ENCODE measurements at regions not wholly inside any gene's neighbourhood (a gene's known extent, or its start where the extent isn't known, plus 50 kb on each side); places are given as distances from the start of the nearest gene placed in this dataset.

DNA sequence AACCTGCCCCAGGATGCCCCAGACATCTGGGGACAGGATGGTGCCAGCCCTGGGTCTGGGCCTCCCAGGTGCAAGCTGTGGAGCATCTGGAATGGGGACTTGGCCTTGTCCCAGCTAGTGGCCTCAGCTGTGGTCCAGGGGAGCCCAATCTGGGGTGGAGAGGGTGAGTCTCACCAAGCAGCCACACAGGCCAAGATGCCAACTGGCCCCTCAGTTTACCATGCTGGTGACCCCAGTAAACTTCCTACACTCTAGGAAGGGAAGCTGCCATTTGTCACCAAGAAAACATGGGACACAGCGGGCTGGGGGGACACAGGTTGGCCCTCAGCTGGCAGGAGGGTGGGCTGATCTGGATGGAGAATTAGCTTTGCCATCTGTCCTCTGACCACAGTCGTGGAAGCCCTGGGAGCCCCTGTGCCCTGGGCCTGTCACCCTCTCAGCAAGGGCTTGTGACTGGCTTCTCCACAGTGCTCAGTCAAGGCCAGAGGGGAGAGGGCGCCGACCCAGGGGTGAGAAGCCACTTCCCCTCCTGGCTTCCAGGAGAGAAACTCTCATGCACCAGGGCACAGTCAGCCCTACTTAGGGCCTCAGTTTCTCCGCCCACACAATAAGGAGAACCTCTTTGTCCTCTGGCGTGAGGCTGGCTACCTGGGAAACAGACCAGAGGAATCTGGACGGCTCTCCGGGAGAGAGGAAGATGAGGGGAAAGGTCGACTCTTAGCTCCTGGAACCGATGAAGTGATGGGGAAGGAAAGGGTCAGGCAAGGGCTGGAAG lies 126.4 kb upstream of the SMURF2 start:
- TF ChIP-seq, protein P1, sequence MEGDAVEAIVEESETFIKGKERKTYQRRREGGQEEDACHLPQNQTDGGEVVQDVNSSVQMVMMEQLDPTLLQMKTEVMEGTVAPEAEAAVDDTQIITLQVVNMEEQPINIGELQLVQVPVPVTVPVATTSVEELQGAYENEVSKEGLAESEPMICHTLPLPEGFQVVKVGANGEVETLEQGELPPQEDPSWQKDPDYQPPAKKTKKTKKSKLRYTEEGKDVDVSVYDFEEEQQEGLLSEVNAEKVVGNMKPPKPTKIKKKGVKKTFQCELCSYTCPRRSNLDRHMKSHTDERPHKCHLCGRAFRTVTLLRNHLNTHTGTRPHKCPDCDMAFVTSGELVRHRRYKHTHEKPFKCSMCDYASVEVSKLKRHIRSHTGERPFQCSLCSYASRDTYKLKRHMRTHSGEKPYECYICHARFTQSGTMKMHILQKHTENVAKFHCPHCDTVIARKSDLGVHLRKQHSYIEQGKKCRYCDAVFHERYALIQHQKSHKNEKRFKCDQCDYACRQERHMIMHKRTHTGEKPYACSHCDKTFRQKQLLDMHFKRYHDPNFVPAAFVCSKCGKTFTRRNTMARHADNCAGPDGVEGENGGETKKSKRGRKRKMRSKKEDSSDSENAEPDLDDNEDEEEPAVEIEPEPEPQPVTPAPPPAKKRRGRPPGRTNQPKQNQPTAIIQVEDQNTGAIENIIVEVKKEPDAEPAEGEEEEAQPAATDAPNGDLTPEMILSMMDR (conservative IDR thresholded peaks at IDR 0.05; ENCODE audit: low read depth, low read length): no peak
- DNase-seq (ENCODE audit: low read depth): no peak
- H3K4me3 ChIP-seq (ENCODE audit: low read depth, low read length): no peak overlapping the region

DNA sequence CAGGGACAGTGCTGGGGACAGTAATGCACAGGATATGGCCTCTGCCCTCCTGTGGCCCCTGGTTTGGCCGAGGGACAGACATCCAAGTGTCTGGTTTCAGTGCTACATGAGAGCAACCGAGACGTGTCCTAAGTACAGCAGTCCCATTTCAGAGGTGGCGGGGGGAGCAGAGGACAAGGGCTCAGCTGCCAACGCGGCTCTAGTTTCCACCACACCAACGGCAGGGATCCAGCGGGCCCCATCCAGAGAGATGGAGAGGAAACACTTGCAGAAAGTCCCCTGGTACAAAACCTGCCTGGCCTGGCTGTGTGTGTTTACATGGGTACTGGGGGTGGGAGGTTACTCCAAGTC lies 125.8 kb upstream of the SMURF2 start:
- DNase-seq (ENCODE audit: low read depth): no peak
- H3K4me3 ChIP-seq (ENCODE audit: low read depth, low read length): no peak overlapping the region
- TF ChIP-seq, protein P1 (conservative IDR thresholded peaks at IDR 0.05; ENCODE audit: low read depth, low read length): no peak

DNA sequence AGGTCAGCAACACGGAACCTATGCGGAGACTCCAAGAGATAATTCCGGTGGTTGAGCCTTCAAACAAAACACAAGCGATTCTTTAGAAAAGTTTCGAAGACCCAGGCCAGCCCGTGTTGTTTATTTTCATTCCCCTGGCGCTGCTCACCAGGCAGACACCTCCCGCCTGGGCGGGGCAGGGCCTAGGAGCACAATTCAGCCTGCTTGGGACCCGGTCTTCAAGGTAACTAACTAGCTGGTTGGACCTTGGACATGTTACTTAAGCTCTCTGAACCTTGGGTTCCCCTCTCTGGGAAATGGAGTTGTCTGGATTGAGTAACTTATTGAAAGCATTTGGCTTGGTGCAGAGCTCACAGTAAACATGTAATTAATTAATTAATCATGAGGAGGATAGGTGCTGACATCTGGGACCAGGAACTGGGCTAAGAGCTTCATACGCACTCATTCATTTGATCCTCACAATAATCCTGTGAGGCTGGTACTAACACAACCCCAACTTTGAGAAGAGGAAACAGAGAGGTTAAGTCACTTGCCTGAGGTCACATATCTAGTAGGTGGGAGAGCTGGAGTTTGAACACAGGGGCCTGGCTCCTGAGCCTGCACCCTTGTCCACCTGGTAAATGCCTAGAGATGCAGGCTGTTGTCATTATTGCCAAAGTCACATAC lies 125.3 kb upstream of the SMURF2 start:
- H3K4me3 ChIP-seq (ENCODE audit: low read depth, low read length): no peak overlapping the region
- TF ChIP-seq, protein P1 (conservative IDR thresholded peaks at IDR 0.05; ENCODE audit: low read depth, low read length): no peak
- DNase-seq (ENCODE audit: low read depth): no peak

DNA sequence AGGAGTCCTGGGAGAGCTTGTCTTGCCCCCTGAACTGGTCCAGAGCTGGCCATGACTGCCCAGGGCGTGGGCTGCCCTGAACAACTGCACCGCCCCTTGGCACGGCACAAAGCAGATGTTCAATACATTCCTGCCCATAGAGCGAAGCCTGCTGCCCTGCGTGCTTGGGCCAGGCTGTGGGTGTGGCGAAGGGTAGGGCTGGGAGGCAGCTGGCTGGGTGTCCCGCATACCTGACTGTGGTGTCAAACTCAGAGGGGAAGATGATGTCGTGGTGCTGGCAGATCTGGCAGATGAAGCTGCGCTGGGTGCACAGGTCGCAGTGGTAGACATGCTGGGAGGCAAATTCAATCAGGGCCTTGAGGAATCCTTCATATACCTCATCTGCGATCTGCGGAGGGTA lies 124.2 kb upstream of the SMURF2 start:
- TF ChIP-seq, protein P1 (conservative IDR thresholded peaks at IDR 0.05; ENCODE audit: low read depth, low read length): no peak
- no peak overlapping the region for H3K4me3 ChIP-seq (ENCODE audit: low read depth, low read length)
- DNase-seq (ENCODE audit: low read depth): no peak

DNA sequence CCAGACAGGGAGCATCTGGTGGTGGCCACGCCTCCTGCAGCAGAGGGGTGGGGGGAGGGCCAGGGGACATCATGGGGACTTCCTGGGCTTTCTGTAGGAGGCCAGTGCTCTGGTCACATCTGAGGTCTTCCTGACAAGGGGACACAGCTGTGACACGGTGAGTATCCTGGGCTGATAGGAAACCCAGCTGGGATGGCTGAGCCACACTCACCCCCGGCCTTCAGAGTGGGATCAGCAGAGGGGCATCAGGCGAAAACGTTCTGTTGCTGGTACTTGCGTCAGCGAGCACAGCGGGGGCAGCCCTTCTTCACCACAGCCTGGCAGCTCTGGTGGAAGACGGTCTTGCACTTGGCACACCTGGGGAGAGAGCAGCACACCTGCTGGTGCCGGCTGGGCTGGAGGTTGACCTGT lies 122.9 kb upstream of the SMURF2 start:
- TF ChIP-seq, protein P1 (conservative IDR thresholded peaks at IDR 0.05; ENCODE audit: low read depth, low read length): no peak
- no peak overlapping the region for H3K4me3 ChIP-seq (ENCODE audit: low read depth, low read length)
- DNase-seq (ENCODE audit: low read depth): no peak

DNA sequence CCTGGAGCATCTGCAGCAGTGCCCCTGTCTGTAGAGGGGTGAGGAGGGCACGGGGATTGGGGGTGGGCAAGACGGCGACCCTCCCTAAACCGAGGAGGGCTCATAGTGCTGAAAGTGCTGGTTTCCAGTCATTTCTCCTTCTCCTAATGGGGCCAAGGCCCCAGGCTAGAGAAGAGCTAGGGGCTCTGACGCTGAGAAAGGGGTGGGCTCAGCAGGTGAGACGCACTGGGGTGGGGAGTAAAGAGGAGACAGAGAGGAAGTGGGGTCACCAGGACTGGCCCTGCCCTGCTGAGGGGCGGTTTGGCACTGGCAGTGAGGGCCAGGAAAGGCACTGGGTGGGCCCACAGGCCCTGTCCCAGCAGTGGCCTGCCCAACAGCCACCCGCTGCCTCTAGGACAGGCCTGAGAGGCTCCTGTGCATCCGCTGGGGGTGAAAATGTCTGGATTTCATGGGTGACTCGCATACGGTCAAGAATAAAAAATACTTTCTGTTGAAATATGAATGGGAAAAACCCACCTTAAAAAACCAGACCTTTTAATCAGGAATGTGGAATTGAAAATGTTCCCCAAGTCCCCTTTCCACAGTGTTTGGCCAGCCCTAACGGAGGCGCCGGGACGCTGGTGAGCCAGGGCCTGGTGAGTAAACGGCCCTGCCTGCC lies 122.4 kb upstream of the SMURF2 start:
- DNase-seq (ENCODE audit: low read depth): no peak
- TF ChIP-seq, protein P1 (conservative IDR thresholded peaks at IDR 0.05; ENCODE audit: low read depth, low read length): no peak
- no peak overlapping the region for H3K4me3 ChIP-seq (ENCODE audit: low read depth, low read length)
